ENCODE measurements at regions not wholly inside any gene's neighbourhood (a gene's known extent, or its start where the extent isn't known, plus 50 kb on each side); places are given as distances from the start of the nearest gene placed in this dataset.

- Histone ChIP-seq H3K27me3 (ENCODE audit: control insufficient read depth, insufficient read depth, low read length) (no peaks in the 10 kb centered on the region), H3K27ac (ENCODE audit: low read length) (no peak overlapping the region), H3K4me1 (ENCODE audit: control insufficient read depth, insufficient read depth, low read length) (no peaks in the 10 kb centered on the region), H3K9me3 (replicated peaks; ENCODE audit: control insufficient read depth, low read depth, low read length) (no peaks in the 10 kb centered on the region), H3K36me3 (ENCODE audit: control insufficient read depth, insufficient read depth, low read length) (no peaks in the 10 kb centered on the region), H3K4me3 (ENCODE audit: low read length) (no peak overlapping the region)
- no peak for DNase-seq
- 83% methylated on average over 1 of the region's 3 CpGs for WGBS (ENCODE audit: insufficient coverage)
Measured at GRCh38 chr7:85320699-85321476, 134.0 kb upstream of the SEMA3D start.

- no peak overlapping the region for H3K4me3 ChIP-seq (ENCODE audit: low read length)
- DNase-seq = no peak
- H3K9me3 ChIP-seq (replicated peaks; ENCODE audit: control insufficient read depth, low read depth, low read length) = no peaks in the 10 kb centered on the region
- no peaks in the 10 kb centered on the region for H3K36me3 ChIP-seq (ENCODE audit: control insufficient read depth, insufficient read depth, low read length)
- H3K27ac ChIP-seq (ENCODE audit: low read length) = no peak overlapping the region
- H3K4me1 ChIP-seq (ENCODE audit: control insufficient read depth, insufficient read depth, low read length) = no peaks in the 10 kb centered on the region
- WGBS (ENCODE audit: insufficient coverage) = no CpG with 5 or more reads among the region's 2 CpGs
- no peaks in the 10 kb centered on the region for H3K27me3 ChIP-seq (ENCODE audit: control insufficient read depth, insufficient read depth, low read length)
Measured at GRCh38 chr7:85316489-85316888, 129.6 kb upstream of the SEMA3D start.

- H3K4me3 ChIP-seq (ENCODE audit: low read length) = no peak overlapping the region
- H3K36me3 ChIP-seq (ENCODE audit: control insufficient read depth, insufficient read depth, low read length) = no peaks in the 10 kb centered on the region
- no peaks in the 10 kb centered on the region for H3K27me3 ChIP-seq (ENCODE audit: control insufficient read depth, insufficient read depth, low read length)
- no peaks in the 10 kb centered on the region for H3K9me3 ChIP-seq (replicated peaks; ENCODE audit: control insufficient read depth, low read depth, low read length)
- WGBS (ENCODE audit: insufficient coverage) = no CpG with 5 or more reads among the region's 1 CpG
- H3K4me1 ChIP-seq (ENCODE audit: control insufficient read depth, insufficient read depth, low read length) = no peaks in the 10 kb centered on the region
- DNase-seq = no peak
- H3K27ac ChIP-seq (ENCODE audit: low read length) = no peak overlapping the region
Measured at GRCh38 chr7:85310301-85310700, 123.4 kb upstream of the SEMA3D start.

- Histone ChIP-seq H3K27me3 (ENCODE audit: control insufficient read depth, insufficient read depth, low read length) (no peaks in the 10 kb centered on the region), H3K9me3 (replicated peaks; ENCODE audit: control insufficient read depth, low read depth, low read length) (no peaks in the 10 kb centered on the region), H3K4me3 (ENCODE audit: low read length) (no peak overlapping the region), H3K27ac (ENCODE audit: low read length) (no peak overlapping the region), H3K4me1 (ENCODE audit: control insufficient read depth, insufficient read depth, low read length) (no peaks in the 10 kb centered on the region), H3K36me3 (ENCODE audit: control insufficient read depth, insufficient read depth, low read length) (no peaks in the 10 kb centered on the region)
- no CpG with 5 or more reads among the region's 2 CpGs for WGBS (ENCODE audit: insufficient coverage)
- DNase-seq = no peak
Measured at GRCh38 chr7:85306115-85306514, 119.3 kb upstream of the SEMA3D start.

GRCh38 chr7:85294176-85294575, 107.3 kb upstream of the SEMA3D start:
- no peaks in the 10 kb centered on the region for H3K27me3 ChIP-seq (ENCODE audit: control insufficient read depth, insufficient read depth, low read length)
- WGBS (ENCODE audit: insufficient coverage) = no CpG with 5 or more reads among the region's 3 CpGs
- DNase-seq = no peak
- H3K9me3 ChIP-seq (replicated peaks; ENCODE audit: control insufficient read depth, low read depth, low read length) = no peaks in the 10 kb centered on the region
- H3K4me3 ChIP-seq (ENCODE audit: low read length) = no peak overlapping the region
- H3K36me3 ChIP-seq (ENCODE audit: control insufficient read depth, insufficient read depth, low read length) = no peaks in the 10 kb centered on the region
- H3K27ac ChIP-seq (ENCODE audit: low read length) = no peak overlapping the region
- H3K4me1 ChIP-seq (ENCODE audit: control insufficient read depth, insufficient read depth, low read length) = no peaks in the 10 kb centered on the region

- H3K27ac ChIP-seq (ENCODE audit: low read length) = no peak overlapping the region
- no peak for DNase-seq
- no peak overlapping the region for H3K4me3 ChIP-seq (ENCODE audit: low read length)
- H3K36me3 ChIP-seq (ENCODE audit: control insufficient read depth, insufficient read depth, low read length) = no peaks in the 10 kb centered on the region
- H3K27me3 ChIP-seq (ENCODE audit: control insufficient read depth, insufficient read depth, low read length) = no peaks in the 10 kb centered on the region
- no peaks in the 10 kb centered on the region for H3K9me3 ChIP-seq (replicated peaks; ENCODE audit: control insufficient read depth, low read depth, low read length)
- no peaks in the 10 kb centered on the region for H3K4me1 ChIP-seq (ENCODE audit: control insufficient read depth, insufficient read depth, low read length)
Measured at GRCh38 chr7:85292908-85293576, 106.2 kb upstream of the SEMA3D start.

GRCh38 chr7:85290269-85290668, 103.4 kb upstream of the SEMA3D start:
- no peak for DNase-seq
- H3K4me3 ChIP-seq (ENCODE audit: low read length) = no peak overlapping the region
- WGBS (ENCODE audit: insufficient coverage) = no CpG with 5 or more reads among the region's 2 CpGs
- H3K4me1 ChIP-seq (ENCODE audit: control insufficient read depth, insufficient read depth, low read length) = no peaks in the 10 kb centered on the region
- no peaks in the 10 kb centered on the region for H3K9me3 ChIP-seq (replicated peaks; ENCODE audit: control insufficient read depth, low read depth, low read length)
- H3K27ac ChIP-seq (ENCODE audit: low read length) = no peak overlapping the region
- no peaks in the 10 kb centered on the region for H3K36me3 ChIP-seq (ENCODE audit: control insufficient read depth, insufficient read depth, low read length)
- no peaks in the 10 kb centered on the region for H3K27me3 ChIP-seq (ENCODE audit: control insufficient read depth, insufficient read depth, low read length)

- no peak for DNase-seq
- H3K4me3 ChIP-seq (ENCODE audit: low read length) = no peak overlapping the region
- WGBS (ENCODE audit: insufficient coverage) = 72% methylated on average over 2 of the region's 4 CpGs
Measured at GRCh38 chr7:85289279-85289678, 102.4 kb upstream of the SEMA3D start.

GRCh38 chr7:85287106-85287825, 100.4 kb upstream of the SEMA3D start:
- Histone ChIP-seq H3K9me3 (replicated peaks; ENCODE audit: control insufficient read depth, low read depth, low read length) (no peaks in the 10 kb centered on the region), H3K27me3 (ENCODE audit: control insufficient read depth, insufficient read depth, low read length) (no peaks in the 10 kb centered on the region), H3K27ac (ENCODE audit: low read length) (no peak overlapping the region), H3K4me1 (ENCODE audit: control insufficient read depth, insufficient read depth, low read length) (no peaks in the 10 kb centered on the region), H3K36me3 (ENCODE audit: control insufficient read depth, insufficient read depth, low read length) (no peaks in the 10 kb centered on the region), H3K4me3 (ENCODE audit: low read length) (no peak overlapping the region)
- WGBS (ENCODE audit: insufficient coverage) = no CpG with 5 or more reads among the region's 4 CpGs
- peak; percentile 69 for DNase-seq

More at GRCh38 chr7:85289279-85289678, 102.4 kb upstream of the SEMA3D start:
- Histone ChIP-seq H3K27ac (ENCODE audit: low read length) (no peak overlapping the region), H3K36me3 (ENCODE audit: control insufficient read depth, insufficient read depth, low read length) (no peaks in the 10 kb centered on the region), H3K9me3 (replicated peaks; ENCODE audit: control insufficient read depth, low read depth, low read length) (no peaks in the 10 kb centered on the region), H3K4me1 (ENCODE audit: control insufficient read depth, insufficient read depth, low read length) (no peaks in the 10 kb centered on the region), H3K27me3 (ENCODE audit: control insufficient read depth, insufficient read depth, low read length) (no peaks in the 10 kb centered on the region)

GRCh38 chr7:85286446-85286845, 99.6 kb upstream of the SEMA3D start:
- peak; percentile 92 for DNase-seq
- Histone ChIP-seq H3K9me3 (replicated peaks; ENCODE audit: control insufficient read depth, low read depth, low read length) (no peaks in the 10 kb centered on the region), H3K27ac (ENCODE audit: low read length) (peak overlapping the region; percentile 21), H3K4me3 (ENCODE audit: low read length) (no peak overlapping the region), H3K4me1 (ENCODE audit: control insufficient read depth, insufficient read depth, low read length) (no peaks in the 10 kb centered on the region), H3K36me3 (ENCODE audit: control insufficient read depth, insufficient read depth, low read length) (no peaks in the 10 kb centered on the region), H3K27me3 (ENCODE audit: control insufficient read depth, insufficient read depth, low read length) (no peaks in the 10 kb centered on the region)
- WGBS (ENCODE audit: insufficient coverage) = no CpG with 5 or more reads among the region's 3 CpGs

All from muscle of leg (tissue), 3 donors.